WERI-Rb-1 (cell line): ENCODE measurements at regions not wholly inside any gene's neighbourhood (a gene's known extent, or its start where the extent isn't known, plus 50 kb on each side); places are given as distances from the start of the nearest gene placed in this dataset.

Experiments
- DNase-seq: peaks from one replicate; pipeline ENCODE4 v3.0.0-alpha.2; 2020
- H3K27ac ChIP-seq: fragments of 250-450 bp; sonication (Bioruptor Pico); 2 replicates; pipeline ENCODE4 v1.5.1; 2020; ENCODE audit warnings: mild to moderate bottlenecking, moderate library complexity
- H3K27me3 ChIP-seq: fragments of 250-450 bp; sonication (Bioruptor Pico); 2 replicates; pipeline ENCODE4 v1.5.1; 2021; ENCODE audit warnings: mild to moderate bottlenecking, low read depth, moderate library complexity; ENCODE audit not compliant: insufficient read depth, severe bottlenecking
- H3K36me3 ChIP-seq: fragments of 250-450 bp; sonication (Bioruptor Pico); 2 replicates; pipeline ENCODE4 v1.5.1; 2020; ENCODE audit warnings: mild to moderate bottlenecking, moderate library complexity
- H3K4me3 ChIP-seq: 2 replicates; pipeline ENCODE4 v1.5.1; 2011; ENCODE audit warnings: low read depth, mild to moderate bottlenecking, control low read depth, low read length
- H3K9me3 ChIP-seq: fragments of 250-450 bp; sonication (Bioruptor Pico); 2 replicates; pipeline ENCODE4 v1.5.1; 2021; ENCODE audit warnings: mild to moderate bottlenecking, moderate library complexity; ENCODE audit not compliant: severe bottlenecking
- TF ChIP-seq, protein P1 (sequence below): IDR thresholded peaks from 2 replicates; pipeline ENCODE4 v1.5.1; 2011; ENCODE audit warnings: low read depth, mild to moderate bottlenecking, control low read depth, inconsistent platforms, low read length

DNA sequence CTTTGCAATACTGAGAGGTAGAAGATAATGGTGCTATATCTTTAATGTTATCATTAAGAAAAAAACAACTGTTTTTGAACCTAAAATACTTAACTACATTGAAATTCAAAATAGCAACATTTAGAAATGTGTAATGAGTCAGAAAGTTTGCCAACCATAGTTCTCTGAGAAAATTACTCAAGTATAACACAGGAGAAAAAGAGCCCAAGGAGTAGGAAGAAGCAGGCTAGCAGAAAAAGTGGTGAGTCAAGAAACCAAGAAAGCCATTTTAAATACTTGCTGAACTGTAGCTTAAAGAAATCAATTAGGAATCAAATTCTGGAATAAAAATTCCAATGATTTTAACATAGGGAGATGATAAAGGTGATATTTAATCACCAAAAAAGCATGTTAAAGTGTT, 181.0 kb upstream of the RSPO3 start:
- Histone ChIP-seq H3K9me3 (no peaks in the 10 kb centered on the region), H3K27ac (no peak overlapping the region), H3K4me3 (no peak overlapping the region), H3K36me3 (no peaks in the 10 kb centered on the region), H3K27me3 (no peaks in the 10 kb centered on the region)
- TF ChIP-seq, protein P1, sequence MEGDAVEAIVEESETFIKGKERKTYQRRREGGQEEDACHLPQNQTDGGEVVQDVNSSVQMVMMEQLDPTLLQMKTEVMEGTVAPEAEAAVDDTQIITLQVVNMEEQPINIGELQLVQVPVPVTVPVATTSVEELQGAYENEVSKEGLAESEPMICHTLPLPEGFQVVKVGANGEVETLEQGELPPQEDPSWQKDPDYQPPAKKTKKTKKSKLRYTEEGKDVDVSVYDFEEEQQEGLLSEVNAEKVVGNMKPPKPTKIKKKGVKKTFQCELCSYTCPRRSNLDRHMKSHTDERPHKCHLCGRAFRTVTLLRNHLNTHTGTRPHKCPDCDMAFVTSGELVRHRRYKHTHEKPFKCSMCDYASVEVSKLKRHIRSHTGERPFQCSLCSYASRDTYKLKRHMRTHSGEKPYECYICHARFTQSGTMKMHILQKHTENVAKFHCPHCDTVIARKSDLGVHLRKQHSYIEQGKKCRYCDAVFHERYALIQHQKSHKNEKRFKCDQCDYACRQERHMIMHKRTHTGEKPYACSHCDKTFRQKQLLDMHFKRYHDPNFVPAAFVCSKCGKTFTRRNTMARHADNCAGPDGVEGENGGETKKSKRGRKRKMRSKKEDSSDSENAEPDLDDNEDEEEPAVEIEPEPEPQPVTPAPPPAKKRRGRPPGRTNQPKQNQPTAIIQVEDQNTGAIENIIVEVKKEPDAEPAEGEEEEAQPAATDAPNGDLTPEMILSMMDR = no peak
- no peak for DNase-seq

DNA sequence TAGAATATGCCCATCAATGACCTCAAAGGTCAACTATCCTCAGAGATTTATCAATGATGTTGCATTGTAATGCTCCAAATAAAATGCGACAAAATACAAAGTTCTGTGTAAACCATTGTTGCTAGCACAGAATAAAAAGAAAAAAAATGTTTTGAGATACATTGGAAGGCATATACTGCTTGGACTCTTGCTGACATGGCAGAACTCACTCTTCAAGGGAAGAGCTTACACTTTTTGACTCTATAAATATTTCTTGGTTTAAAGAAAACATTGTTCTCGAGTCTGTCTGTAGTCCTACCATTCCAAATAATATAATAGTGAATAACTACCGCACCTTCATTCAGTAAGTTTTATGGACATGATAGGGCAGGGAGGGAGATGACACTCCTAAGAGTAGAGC, 178.7 kb upstream of the RSPO3 start:
- TF ChIP-seq, protein P1 = no peak
- Histone ChIP-seq H3K27ac (no peak overlapping the region), H3K4me3 (no peak overlapping the region), H3K9me3 (no peaks in the 10 kb centered on the region), H3K36me3 (no peaks in the 10 kb centered on the region), H3K27me3 (no peaks in the 10 kb centered on the region)
- DNase-seq = no peak

DNA sequence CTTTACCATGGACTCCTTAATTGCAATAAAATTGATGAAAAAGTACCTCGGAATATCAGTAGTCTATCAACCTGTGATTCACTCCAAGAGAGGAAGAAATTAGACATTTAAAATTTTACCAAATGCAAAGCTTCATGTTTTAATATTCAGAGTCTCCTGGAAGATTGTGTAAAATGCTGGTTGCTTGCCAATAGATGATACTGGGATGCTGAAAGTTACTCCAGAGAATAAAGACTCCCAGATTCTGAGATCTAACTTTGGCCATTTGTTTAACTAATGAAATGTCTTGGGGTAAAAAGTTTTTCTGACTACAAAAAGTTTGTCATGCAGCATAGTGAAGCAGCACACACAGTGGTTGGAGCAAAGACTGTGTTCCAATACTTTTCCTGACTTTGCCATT, 176.7 kb upstream of the RSPO3 start:
- no peak for DNase-seq
- H3K27me3 ChIP-seq = no peaks in the 10 kb centered on the region
- TF ChIP-seq, protein P1 = no peak

DNA sequence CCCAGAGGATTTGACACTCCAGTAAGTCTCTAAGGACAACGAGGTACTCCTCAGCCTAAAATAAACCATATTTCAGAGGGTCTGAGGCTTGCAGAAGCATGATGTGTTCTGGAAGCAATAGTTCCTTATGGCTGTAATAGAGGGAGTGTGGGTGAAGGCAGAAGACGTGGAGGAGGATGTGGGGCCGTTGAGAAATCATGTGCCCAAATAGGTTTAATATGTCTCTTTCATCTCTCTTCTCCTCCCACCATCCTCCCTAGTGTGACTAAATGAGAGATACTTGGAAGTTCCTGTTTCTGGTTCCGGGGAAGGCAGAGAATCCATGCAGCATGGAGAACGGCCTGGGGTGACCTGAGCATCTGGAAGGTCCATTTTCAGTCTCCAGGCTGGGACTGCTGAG, 174.0 kb upstream of the RSPO3 start:
- Histone ChIP-seq H3K27me3 (no peaks in the 10 kb centered on the region), H3K4me3 (no peak overlapping the region), H3K27ac (no peak overlapping the region), H3K9me3 (no peaks in the 10 kb centered on the region), H3K36me3 (no peaks in the 10 kb centered on the region)
- no peak for DNase-seq
- TF ChIP-seq, protein P1 = no peak

More for the DNA sequence above, 176.7 kb upstream of the RSPO3 start:
- no peak overlapping the region for H3K27ac ChIP-seq
- H3K4me3 ChIP-seq = no peak overlapping the region
- H3K36me3 ChIP-seq = no peaks in the 10 kb centered on the region
- no peaks in the 10 kb centered on the region for H3K9me3 ChIP-seq

DNA sequence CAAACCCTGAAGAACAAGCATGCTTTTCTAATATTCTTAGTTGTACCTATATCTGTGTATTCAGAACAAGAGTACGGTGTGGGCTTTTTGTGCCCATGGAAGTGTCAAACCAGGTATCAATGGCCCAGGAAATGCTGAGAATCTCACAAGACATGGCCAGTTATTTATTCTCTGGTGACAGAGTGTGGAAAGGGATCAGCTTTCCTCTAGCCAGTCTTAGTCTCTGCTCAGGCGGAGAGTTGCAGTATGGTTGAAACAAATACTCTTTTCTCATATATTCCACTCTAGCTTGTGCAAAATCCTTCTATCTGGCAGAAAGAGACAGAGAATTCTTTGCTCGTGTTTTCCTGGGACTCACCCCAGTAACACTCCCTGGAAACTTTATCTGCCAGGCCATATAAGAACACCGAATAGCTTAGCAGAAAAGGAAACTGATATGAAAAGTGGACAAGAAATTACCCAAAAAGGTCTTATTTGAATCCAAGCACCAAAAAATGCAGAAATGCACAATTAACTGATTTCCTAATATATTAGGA, 173.3 kb upstream of the RSPO3 start:
- Histone ChIP-seq H3K27me3 (no peaks in the 10 kb centered on the region), H3K36me3 (no peaks in the 10 kb centered on the region), H3K27ac (no peak overlapping the region), H3K4me3 (no peak overlapping the region), H3K9me3 (no peaks in the 10 kb centered on the region)
- DNase-seq = no peak
- TF ChIP-seq, protein P1 = no peak

DNA sequence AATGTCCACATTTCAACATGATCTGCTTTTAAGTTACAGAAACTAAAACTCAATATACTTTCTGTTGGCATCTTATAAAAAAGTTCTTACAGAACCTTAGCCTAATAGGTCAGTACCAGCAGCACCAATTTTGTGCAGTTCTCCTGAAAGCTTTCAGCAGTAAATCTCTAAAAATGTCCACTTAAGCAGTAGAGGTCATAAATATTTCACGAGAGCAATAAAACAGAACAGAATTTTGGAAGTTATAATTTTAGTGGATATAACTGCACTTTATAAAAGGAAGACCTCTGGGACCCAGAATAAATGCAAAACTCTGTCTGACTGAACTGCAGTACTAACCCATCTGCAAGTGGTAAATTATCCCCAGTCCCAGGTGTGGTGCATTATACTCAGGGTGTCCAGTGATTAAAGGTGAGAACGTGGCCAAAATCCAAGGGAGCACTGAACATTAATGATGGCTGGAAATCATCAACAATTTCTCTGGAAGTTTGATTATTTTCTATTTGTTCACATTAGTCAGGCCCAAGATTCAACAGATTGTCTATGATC, 172.6 kb upstream of the RSPO3 start:
- DNase-seq = no peak
- H3K27ac ChIP-seq = no peak overlapping the region
- H3K9me3 ChIP-seq = no peaks in the 10 kb centered on the region
- no peaks in the 10 kb centered on the region for H3K36me3 ChIP-seq
- H3K4me3 ChIP-seq = no peak overlapping the region
- TF ChIP-seq, protein P1 = no peak
- H3K27me3 ChIP-seq = no peaks in the 10 kb centered on the region
